ENCODE measurements at regions not wholly inside any gene's neighbourhood (a gene's known extent, or its start where the extent isn't known, plus 50 kb on each side); places are given as distances from the start of the nearest gene placed in this dataset.

- peak; percentile 36 for DNase-seq
Measured at GRCh38 chr3:193780810-193781478, 187.9 kb downstream of the OPA1 start.

- DNase-seq = no peak
Measured at GRCh38 chr3:193782276-193782647, 189.3 kb downstream of the OPA1 start.

DNA sequence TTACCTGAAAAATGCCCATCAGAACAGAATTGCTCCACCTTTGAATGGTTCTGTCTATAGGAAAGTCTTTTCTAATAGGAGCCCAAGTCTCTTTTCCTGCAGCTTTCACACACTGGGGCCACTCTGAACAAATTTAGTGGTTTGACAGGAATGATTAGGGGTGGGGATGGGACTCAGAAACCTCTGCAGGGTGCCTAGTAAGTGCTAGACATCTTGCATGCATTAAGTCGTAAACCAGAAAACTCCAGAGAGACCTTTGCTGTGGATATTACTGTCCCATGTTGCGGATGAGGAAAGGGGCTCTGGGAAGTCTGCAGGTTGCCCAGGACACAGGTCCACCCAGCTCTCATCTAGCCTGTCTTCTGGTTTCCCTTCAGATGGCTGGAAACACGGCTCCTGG, 189.7 kb downstream of the OPA1 start:
- no peak for DNase-seq

- no peak for DNase-seq
Measured at GRCh38 chr3:193783166-193783896, 190.3 kb downstream of the OPA1 start.

- no peak for DNase-seq
Measured at GRCh38 chr3:193784822-193785221, 191.8 kb downstream of the OPA1 start.

- no peak for DNase-seq
Measured at GRCh38 chr3:193787496-193787870, 194.5 kb downstream of the OPA1 start.

GRCh38 chr3:193788189-193788991, 195.4 kb downstream of the OPA1 start:
- DNase-seq = peak; percentile 48

GRCh38 chr3:193789455-193789854, 196.4 kb downstream of the OPA1 start:
- no peak for DNase-seq

DNA sequence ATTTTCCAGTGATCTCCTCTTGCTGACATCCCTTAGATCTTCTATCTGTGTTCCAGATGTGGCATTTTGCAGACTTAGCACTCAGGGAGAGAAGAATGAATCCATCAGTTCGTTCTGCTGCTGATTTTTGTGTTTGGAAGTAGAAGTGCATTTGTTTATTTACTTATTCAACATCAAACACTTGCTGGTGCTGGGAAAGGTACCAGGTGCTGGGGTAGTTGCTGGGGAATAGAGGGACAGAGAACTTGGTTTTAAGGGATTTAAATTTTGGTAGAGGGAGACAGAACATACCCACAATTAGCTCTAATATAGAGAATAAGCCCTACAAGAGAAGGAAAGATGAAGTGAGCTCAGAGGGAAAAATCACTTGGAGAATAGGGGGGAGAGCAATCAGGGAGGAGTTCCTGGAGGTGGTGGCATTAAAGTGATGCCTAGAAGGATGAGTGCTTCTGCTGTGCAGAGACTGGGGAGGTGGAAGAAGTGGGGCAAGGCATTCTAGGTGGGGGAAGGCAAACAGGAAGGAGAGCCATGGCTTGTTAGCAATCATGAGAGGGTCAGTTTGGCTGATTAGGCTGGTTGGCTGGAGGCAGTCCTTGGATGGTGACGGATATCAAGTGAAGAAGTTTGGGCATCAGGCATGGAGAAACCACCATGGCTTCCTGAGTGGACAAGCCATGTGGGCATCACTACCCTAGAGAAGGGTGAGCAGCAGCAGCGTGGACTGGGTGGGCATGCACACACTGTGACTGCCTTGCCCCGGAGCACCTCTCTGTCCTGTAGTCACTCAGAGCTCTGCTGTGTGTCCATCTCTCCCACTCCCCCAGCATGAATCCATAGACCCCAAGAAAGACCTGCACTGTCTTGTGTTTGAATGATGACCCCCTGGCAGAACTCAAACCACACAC, 197.3 kb downstream of the OPA1 start:
- no peak for DNase-seq

DNA sequence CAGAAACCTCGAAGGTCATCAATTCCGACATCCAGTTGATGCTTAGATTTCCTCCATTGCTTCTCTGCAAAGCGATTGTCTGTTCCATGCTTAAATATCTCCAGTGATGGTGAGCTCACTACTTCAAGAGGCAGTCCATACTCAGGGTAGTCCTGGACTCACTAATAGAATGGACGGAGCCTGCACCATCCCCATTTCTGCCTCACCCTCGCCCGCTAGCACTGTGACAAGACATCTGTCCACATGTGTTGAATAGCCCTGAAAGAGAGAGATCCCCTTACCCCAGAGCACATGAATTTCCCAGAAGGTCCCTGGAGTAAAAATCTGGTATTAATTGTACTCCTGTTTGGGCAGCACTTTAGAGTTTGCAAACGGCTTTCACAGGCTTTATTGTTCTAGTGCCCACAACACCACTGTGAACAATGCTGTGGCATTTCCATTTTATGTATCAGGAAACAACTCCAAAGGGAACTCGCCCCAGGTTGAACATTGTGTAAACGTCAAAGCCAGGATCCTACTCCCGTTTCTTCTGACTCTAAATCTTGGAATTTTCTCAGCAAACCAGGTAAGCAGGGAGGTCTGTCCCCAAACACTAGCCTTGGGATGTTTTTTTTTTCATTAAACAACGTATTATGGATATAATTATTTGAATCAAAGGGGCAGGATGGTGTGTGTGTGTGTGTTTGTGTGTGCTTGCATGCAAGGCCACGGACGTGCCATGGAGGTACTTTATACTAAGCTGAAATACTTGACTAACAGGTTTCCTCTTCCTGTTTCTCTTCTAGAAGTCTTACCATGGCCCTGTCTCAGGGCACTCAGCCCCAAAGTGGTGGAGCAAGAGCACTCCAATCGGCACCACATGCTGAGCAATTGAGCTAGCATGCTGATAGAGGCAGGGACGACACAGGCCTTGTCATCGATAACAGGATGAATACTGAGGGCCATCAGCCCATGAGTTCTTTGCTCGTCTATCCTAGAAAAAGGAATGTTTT, 198.3 kb downstream of the OPA1 start:
- no peak for DNase-seq

GRCh38 chr3:193793123-193793522, 200.1 kb downstream of the OPA1 start:
- no peak for DNase-seq

DNA sequence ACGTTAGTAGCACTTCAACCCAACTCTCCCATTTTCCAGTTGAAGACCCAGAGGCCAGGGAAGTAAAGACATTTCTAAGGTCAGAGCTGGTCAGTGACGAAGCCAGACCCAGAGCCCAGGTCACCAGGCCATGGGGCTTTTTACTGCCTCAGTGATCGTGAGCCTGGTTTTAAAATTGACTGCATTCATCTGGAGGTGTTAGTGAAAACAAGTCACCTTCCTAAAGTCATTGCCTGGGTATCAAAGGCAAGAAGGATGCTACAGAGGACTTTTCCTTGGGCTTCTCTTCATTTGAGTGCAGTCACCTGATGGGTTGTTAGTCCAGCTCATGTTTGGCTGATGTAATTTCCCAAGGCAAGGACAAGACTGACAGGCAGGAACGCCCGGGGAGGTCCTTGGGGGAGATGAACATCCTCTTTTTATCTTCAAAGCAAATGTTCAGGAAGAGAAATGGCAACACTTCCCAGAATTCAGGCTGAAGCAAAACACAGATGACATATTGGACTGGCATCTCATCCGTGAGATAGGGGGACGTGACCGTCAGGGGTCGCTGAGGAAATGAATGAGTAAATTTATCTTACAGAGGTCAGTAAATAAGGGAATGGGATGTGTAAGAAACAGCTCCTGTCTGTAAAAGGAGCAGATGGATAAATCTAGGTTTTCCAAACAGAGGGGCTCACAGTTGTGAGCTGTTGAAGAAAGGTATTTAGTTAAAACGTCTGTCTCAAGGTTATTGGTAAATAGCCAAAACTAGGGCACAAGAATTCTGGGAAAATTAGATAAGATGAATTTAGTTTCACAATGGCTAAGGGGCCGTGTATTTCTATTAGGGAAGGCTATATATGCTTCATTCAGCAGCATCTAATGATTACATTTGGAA, 201.2 kb downstream of the OPA1 start:
- DNase-seq = no peak

DNA sequence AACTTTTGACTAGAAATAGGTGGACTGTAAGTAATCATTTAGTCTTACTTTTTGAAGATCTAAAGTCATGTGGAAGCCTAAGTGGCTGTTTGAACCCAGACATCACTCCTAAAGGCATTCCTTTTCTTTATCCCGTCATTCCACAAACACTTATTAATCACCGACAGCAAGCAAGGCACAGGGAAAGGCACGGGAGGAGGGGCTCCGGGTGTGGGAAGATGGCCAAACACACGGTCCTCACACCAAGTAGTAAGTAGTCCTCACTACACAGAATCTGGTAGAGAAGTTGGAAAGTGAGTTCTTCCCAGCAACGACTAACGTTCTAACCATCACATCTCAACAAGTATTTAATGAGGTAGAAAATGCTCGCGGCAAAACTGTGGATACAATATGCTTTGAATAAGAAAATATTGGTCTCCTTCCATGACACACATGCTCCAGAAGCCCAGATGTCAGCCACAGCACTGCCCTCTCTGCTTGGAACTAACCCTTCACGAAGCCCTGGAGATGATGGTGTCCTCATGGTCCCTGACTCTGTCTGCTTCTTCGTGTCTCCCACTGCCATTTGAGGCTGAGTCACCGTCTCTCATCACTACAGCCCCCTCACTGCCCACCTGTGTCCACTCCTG, 202.2 kb downstream of the OPA1 start:
- no peak for DNase-seq

GRCh38 chr3:193796089-193796488, 203.1 kb downstream of the OPA1 start:
- DNase-seq = no peak

DNA sequence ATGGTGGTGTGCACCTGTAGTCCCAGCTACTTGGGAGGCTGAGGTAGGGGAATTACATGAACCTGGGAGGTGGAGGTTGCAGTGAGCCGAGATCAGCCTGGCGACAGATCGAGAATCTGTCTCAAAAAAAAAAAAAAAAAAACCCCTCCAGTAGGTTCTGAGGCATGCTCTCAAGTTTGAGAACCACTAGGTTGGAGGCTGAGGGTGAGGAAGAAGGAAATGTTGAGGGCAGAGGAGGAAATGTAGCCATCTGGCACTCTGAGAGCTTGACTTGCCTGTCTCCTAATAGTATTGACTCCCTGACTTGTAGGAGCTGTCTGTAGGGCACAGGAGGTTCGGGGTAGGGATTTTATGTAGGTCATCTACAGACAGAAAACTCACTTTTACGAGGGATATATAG, 204.6 kb downstream of the OPA1 start:
- no peak for DNase-seq

GRCh38 chr3:193798051-193798450, 205.0 kb downstream of the OPA1 start:
- no peak for DNase-seq

GRCh38 chr3:193800138-193801043, 207.4 kb downstream of the OPA1 start:
- DNase-seq = no peak

DNA sequence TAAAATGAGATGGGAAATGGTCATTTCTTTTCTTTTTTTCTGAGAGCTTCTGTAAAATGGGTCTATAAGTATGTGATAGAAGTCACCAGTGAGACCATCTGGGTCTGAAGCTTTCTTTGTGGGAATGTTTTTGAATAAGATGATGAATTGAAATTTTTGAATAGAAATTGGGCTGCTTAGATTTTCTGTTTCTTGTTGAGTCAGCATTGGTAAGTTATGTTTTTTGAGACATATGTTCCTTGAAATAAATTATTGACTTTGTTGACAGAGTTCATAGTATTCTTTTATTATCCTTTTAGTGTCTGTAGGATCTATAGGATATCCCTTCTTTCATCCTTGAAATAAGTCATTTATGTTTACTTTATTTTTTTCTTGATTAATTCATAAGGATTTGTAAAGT, 208.1 kb downstream of the OPA1 start:
- no peak for DNase-seq

DNA sequence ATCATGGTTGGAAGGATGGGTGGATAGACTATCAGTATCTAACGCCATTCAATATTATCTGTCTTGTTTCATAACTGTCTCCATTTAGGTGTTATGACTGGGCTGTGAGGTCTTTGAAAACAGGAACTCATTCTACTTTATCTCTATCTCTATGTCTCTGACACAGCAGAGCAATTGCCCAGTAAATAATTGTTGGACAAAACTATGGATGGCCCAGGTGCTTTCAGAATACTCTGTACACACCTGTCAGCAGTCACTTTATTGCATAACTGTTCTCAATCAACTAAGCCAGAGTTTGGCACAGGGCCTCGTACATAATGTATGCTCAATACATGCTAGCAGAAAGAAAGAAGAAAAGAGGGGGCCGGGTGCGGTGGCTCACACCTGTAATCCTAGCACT, 210.3 kb downstream of the OPA1 start:
- no peak for DNase-seq
